H1 (cell line): ENCODE measurements at regions not wholly inside any gene's neighbourhood (a gene's known extent, or its start where the extent isn't known, plus 50 kb on each side); places are given as distances from the start of the nearest gene placed in this dataset.

Experiments
- RXRA ChIP-seq: IDR thresholded peaks from 2 replicates; pipeline ENCODE4 v1.6.1; 2011; ENCODE audit warnings: low read depth, mild to moderate bottlenecking, low read length, moderate library complexity; ENCODE audit not compliant: insufficient read depth
- SAP30 ChIP-seq: fragments of 300-600 bp; sonication (generic); IDR thresholded peaks from 2 replicates; pipeline ENCODE4 v1.7.1; 2012; ENCODE audit warnings: low read length, moderate library complexity, mild to moderate bottlenecking, inconsistent platforms; ENCODE audit not compliant: insufficient read depth, insufficient replicate concordance
- ZNF274 ChIP-seq: IDR thresholded peaks from 2 replicates; pipeline ENCODE4 v1.7.0; 2012; ENCODE audit warnings: low read length, borderline replicate concordance; ENCODE audit errors: extremely low read depth
- TF ChIP-seq, protein P1 (sequence below): fragments of 300-600 bp; sonication (generic); IDR thresholded peaks from 2 replicates; pipeline ENCODE4 v1.7.1; 2012; ENCODE audit warnings: low read length, moderate library complexity, mild to moderate bottlenecking, inconsistent platforms; ENCODE audit not compliant: insufficient replicate concordance

DNA sequence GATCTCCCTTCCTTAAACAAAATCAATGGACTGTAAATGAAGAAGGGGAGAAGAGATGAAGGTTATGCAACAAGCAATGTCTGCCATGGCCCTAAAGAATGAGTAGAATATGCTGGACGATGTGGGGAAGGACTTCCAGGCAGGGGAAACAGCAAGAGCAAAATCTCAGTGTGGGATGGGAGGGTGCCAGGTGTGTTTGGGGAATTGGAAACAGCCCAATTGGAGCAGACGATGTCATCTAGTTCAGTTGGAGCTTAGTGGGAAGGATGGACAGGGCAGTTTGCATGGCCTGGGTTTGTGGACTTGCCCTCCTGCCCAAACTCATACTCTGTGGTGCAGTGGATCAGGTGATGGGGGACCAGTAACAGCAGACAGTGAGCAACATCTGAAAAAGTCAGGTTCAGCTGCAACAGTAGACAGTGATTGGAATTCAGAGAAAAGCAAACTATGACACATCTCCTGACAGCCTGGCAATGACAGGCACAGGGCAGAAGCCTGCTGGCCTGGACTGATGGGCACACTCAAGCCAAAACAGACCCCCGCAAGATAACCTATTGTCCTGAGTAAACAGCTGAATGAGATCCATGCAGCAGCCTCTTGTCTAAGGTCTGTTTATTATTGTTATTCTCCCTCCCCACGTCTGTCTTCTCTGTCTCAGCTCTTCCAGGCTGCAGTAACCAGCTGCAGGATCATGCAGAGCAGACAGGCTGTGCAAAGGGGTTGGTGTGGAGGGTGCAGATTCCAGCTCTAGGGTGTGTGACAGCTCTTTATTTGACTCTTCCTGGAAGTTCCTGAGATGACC is 50.5 kb upstream of the PRELP start (continued):
- TF ChIP-seq, protein P1, sequence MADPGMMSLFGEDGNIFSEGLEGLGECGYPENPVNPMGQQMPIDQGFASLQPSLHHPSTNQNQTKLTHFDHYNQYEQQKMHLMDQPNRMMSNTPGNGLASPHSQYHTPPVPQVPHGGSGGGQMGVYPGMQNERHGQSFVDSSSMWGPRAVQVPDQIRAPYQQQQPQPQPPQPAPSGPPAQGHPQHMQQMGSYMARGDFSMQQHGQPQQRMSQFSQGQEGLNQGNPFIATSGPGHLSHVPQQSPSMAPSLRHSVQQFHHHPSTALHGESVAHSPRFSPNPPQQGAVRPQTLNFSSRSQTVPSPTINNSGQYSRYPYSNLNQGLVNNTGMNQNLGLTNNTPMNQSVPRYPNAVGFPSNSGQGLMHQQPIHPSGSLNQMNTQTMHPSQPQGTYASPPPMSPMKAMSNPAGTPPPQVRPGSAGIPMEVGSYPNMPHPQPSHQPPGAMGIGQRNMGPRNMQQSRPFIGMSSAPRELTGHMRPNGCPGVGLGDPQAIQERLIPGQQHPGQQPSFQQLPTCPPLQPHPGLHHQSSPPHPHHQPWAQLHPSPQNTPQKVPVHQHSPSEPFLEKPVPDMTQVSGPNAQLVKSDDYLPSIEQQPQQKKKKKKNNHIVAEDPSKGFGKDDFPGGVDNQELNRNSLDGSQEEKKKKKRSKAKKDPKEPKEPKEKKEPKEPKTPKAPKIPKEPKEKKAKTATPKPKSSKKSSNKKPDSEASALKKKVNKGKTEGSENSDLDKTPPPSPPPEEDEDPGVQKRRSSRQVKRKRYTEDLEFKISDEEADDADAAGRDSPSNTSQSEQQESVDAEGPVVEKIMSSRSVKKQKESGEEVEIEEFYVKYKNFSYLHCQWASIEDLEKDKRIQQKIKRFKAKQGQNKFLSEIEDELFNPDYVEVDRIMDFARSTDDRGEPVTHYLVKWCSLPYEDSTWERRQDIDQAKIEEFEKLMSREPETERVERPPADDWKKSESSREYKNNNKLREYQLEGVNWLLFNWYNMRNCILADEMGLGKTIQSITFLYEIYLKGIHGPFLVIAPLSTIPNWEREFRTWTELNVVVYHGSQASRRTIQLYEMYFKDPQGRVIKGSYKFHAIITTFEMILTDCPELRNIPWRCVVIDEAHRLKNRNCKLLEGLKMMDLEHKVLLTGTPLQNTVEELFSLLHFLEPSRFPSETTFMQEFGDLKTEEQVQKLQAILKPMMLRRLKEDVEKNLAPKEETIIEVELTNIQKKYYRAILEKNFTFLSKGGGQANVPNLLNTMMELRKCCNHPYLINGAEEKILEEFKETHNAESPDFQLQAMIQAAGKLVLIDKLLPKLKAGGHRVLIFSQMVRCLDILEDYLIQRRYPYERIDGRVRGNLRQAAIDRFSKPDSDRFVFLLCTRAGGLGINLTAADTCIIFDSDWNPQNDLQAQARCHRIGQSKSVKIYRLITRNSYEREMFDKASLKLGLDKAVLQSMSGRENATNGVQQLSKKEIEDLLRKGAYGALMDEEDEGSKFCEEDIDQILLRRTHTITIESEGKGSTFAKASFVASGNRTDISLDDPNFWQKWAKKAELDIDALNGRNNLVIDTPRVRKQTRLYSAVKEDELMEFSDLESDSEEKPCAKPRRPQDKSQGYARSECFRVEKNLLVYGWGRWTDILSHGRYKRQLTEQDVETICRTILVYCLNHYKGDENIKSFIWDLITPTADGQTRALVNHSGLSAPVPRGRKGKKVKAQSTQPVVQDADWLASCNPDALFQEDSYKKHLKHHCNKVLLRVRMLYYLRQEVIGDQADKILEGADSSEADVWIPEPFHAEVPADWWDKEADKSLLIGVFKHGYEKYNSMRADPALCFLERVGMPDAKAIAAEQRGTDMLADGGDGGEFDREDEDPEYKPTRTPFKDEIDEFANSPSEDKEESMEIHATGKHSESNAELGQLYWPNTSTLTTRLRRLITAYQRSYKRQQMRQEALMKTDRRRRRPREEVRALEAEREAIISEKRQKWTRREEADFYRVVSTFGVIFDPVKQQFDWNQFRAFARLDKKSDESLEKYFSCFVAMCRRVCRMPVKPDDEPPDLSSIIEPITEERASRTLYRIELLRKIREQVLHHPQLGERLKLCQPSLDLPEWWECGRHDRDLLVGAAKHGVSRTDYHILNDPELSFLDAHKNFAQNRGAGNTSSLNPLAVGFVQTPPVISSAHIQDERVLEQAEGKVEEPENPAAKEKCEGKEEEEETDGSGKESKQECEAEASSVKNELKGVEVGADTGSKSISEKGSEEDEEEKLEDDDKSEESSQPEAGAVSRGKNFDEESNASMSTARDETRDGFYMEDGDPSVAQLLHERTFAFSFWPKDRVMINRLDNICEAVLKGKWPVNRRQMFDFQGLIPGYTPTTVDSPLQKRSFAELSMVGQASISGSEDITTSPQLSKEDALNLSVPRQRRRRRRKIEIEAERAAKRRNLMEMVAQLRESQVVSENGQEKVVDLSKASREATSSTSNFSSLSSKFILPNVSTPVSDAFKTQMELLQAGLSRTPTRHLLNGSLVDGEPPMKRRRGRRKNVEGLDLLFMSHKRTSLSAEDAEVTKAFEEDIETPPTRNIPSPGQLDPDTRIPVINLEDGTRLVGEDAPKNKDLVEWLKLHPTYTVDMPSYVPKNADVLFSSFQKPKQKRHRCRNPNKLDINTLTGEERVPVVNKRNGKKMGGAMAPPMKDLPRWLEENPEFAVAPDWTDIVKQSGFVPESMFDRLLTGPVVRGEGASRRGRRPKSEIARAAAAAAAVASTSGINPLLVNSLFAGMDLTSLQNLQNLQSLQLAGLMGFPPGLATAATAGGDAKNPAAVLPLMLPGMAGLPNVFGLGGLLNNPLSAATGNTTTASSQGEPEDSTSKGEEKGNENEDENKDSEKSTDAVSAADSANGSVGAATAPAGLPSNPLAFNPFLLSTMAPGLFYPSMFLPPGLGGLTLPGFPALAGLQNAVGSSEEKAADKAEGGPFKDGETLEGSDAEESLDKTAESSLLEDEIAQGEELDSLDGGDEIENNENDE, result no peak
- TF ChIP-seq SAP30 (no peak), RXRA (no peak), ZNF274 (no peak)
- TF ChIP-seq, all 59 proteins: peak for 0
